ENCODE measurements at regions not wholly inside any gene's neighbourhood (a gene's known extent, or its start where the extent isn't known, plus 50 kb on each side); places are given as distances from the start of the nearest gene placed in this dataset.
"Not testable (repeated sequence)": the region's sequence is repeated elsewhere in the genome, so short reads cannot be mapped to it uniquely, and the experiment has no call there.

DNA sequence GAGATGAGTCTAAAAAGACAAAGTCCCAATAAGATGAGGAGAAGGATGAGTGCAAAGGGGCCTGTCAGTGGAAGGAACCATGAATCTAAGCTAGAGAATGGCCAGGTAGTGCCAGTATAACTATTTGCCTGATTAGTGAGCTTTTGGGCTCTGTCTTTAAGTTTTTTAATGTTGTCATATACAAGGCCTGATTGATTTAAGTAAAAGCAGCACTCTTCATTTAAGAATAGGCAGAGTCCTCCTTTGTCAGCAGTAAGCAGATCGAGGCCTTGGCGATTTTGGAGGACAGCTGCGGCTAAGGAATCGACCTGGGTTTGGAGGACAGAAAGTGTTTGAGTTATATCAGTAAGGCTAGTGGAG is 753.4 kb upstream of the ADGRB3 start:
- no peak overlapping the region for H3K9ac ChIP-seq (ENCODE audit: low read depth in 1 of 3, low read length in 3 of 3)
- no peaks in the 10 kb centered on the region for H3K36me3 ChIP-seq (ENCODE audit: control insufficient read depth in 3 of 3, insufficient read depth in 3 of 3, low read length in 3 of 3)
- peaks cover 0 to 9% (median 2%) of the 10 kb centered on the region in 3 donors for H3K9me3 ChIP-seq (ENCODE audit: control insufficient read depth in 3 of 3, low read length in 3 of 3)
- H3K27me3 ChIP-seq (ENCODE audit: control insufficient read depth in 3 of 3, insufficient read depth in 3 of 3, low read length in 3 of 3): no peaks in the 10 kb centered on the region
- H3K4me1 ChIP-seq (ENCODE audit: control insufficient read depth in 3 of 3, insufficient read depth in 3 of 3, low read length in 3 of 3): no peaks in the 10 kb centered on the region
- H3K27ac ChIP-seq (ENCODE audit: low read depth, low read length): no peak overlapping the region
- H3K4me3 ChIP-seq (ENCODE audit: low read length in 3 of 3): no peak overlapping the region

DNA sequence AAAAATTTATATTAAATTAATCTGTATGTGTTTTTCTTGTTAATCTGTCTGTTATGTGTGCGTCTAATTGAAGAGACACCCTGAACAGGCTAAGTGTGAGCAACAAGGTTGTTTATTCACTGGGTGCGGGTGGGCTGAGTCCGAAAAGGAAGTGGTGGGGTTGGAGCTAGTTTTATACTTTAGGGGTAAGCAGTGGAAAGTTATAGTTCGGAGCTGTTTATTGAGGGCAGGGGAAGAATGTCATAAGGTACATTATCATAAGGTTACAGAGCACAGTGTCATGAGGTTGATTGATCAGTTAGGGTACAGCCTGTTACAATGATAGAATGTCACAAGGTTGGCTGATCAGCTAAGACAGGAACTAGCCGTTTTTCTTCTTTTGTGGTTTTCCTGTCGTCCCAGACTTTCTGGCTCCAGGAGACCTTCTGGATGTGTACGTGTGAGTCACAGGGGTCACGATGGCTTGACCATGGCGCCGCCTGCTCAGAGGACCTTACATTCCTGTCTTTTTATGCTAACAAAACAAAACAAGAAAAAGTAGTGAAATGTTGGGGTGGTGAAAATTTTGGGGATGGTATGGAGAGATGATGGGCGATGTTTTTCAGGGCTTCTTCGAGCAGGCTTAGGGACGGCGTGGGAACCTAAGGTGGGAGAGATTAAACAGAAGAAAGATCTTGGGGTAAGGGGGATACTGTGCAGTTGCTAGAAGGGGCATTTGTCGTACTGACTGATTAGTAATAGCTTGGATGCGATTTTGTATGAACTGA is 754.0 kb upstream of the ADGRB3 start:
- H3K27me3 ChIP-seq (ENCODE audit: control insufficient read depth in 3 of 3, insufficient read depth in 3 of 3, low read length in 3 of 3): no peaks in the 10 kb centered on the region
- no peak overlapping the region for H3K4me3 ChIP-seq (ENCODE audit: low read length in 3 of 3)
- no peak overlapping the region for H3K9ac ChIP-seq (ENCODE audit: low read depth in 1 of 3, low read length in 3 of 3)
- no peaks in the 10 kb centered on the region for H3K36me3 ChIP-seq (ENCODE audit: control insufficient read depth in 3 of 3, insufficient read depth in 3 of 3, low read length in 3 of 3)
- H3K4me1 ChIP-seq (ENCODE audit: control insufficient read depth in 3 of 3, insufficient read depth in 3 of 3, low read length in 3 of 3): no peaks in the 10 kb centered on the region
- H3K9me3 ChIP-seq (ENCODE audit: control insufficient read depth in 3 of 3, low read length in 3 of 3): peaks cover 0 to 5% (median 2%) of the 10 kb centered on the region in 3 donors
- no peak overlapping the region for H3K27ac ChIP-seq (ENCODE audit: low read depth, low read length)

DNA sequence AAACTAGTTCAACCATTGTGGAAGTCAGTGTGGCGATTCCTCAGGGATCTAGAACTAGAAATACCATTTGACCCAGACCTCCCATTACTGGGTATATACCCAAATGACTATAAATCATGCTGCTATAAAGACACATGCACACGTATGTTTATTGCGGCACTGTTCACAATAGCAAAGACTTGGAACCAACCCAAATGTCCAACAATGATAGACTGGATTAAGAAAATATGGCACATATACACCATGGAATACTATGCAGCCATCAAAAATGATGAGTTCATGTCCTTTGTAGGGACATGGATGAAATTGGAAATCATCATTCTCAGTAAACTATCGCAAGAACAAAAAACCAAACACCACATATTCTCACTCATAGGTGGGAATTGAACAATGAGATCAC is 754.7 kb upstream of the ADGRB3 start:
- H3K9ac ChIP-seq (ENCODE audit: low read depth in 1 of 3, low read length in 3 of 3); H3K27ac ChIP-seq (ENCODE audit: low read depth, low read length); H3K27me3 ChIP-seq (ENCODE audit: control insufficient read depth in 3 of 3, insufficient read depth in 3 of 3, low read length in 3 of 3); H3K4me1 ChIP-seq (ENCODE audit: control insufficient read depth in 3 of 3, insufficient read depth in 3 of 3, low read length in 3 of 3); H3K4me3 ChIP-seq (ENCODE audit: low read length in 3 of 3); H3K9me3 ChIP-seq (ENCODE audit: control insufficient read depth in 3 of 3, low read length in 3 of 3); H3K36me3 ChIP-seq (ENCODE audit: control insufficient read depth in 3 of 3, insufficient read depth in 3 of 3, low read length in 3 of 3): not testable (repeated sequence)

DNA sequence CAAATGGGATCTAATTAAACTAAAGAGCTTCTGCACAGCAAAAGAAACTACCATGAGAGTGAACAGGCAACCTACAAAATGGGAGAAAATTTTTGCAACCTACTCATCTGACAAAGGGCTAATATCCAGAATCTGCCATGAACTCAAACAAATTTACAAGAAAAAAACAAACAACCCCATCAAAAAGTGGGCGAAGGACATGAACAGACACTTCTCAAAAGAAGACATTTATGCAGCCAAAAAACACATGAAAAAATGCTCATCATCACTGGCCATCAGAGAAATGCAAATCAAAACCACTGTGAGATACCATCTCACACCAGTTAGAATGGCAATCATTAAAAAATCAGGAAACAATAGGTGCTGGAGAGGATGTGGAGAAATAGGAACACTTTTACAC is 755.2 kb upstream of the ADGRB3 start:
- H3K4me1 ChIP-seq (ENCODE audit: control insufficient read depth in 3 of 3, insufficient read depth in 3 of 3, low read length in 3 of 3); H3K27ac ChIP-seq (ENCODE audit: low read depth, low read length); H3K9ac ChIP-seq (ENCODE audit: low read depth in 1 of 3, low read length in 3 of 3); H3K36me3 ChIP-seq (ENCODE audit: control insufficient read depth in 3 of 3, insufficient read depth in 3 of 3, low read length in 3 of 3); H3K9me3 ChIP-seq (ENCODE audit: control insufficient read depth in 3 of 3, low read length in 3 of 3); H3K27me3 ChIP-seq (ENCODE audit: control insufficient read depth in 3 of 3, insufficient read depth in 3 of 3, low read length in 3 of 3); H3K4me3 ChIP-seq (ENCODE audit: low read length in 3 of 3): not testable (repeated sequence)

DNA sequence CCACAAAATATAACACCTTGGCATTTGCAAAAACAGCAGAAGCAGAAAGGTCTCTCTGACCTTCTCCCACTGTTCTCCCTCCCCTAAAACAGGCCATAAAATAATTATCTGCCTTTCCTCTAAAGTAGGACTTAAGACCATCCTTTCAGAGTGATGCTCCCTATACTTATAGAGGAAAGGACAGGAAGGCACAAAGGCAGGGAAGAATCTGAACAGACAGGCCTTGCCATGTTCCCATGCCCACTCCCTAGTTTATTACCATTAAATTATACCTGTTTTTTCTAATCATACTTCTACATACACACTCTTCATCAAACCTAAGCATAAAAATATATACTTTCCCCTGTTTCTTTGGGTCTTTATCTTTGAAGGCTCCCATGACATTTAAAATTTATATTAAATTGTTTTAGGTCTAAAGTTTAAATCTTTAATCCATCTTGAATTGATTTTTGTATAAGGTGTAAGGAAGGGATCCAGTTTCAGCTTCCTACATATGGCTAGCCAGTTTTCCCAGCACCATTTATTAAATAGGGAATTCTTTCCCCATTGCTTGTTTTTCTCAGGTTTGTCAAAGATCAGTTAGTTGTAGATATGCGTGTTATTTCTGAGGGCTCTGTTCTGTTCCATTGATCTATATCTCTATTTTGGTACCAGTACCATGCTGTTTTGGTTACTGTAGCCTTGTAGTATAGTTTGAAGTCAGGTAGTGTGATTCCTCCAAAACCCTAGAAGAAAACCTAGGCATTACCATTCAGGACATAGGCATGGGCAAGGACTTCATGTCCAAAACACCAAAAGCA is 755.8 kb upstream of the ADGRB3 start:
- not testable (repeated sequence) for H3K27ac ChIP-seq (ENCODE audit: low read depth, low read length); H3K36me3 ChIP-seq (ENCODE audit: control insufficient read depth in 3 of 3, insufficient read depth in 3 of 3, low read length in 3 of 3)

DNA sequence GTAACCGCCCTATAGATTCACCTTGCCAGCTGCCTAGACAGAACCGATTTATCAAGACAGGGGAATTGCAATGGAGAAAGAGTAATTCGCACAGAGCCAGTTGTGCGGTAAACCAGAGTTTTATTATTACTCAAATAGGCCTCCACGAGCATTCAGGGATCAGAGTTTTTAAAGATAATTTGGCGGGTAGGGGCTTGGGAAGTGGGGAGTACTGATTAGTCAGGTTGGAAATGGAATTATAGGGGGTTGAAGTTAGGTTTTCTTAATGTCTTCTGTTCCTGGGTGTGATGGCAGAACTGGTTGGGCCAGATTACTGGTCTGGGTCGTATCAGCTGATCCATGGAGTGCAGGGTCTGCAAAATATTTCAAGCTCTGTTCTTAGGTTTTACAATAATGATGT is 756.9 kb upstream of the ADGRB3 start:
- not testable (repeated sequence) for H3K4me3 ChIP-seq (ENCODE audit: low read length in 3 of 3); H3K36me3 ChIP-seq (ENCODE audit: control insufficient read depth in 3 of 3, insufficient read depth in 3 of 3, low read length in 3 of 3); H3K4me1 ChIP-seq (ENCODE audit: control insufficient read depth in 3 of 3, insufficient read depth in 3 of 3, low read length in 3 of 3); H3K27ac ChIP-seq (ENCODE audit: low read depth, low read length); H3K9me3 ChIP-seq (ENCODE audit: control insufficient read depth in 3 of 3, low read length in 3 of 3); H3K9ac ChIP-seq (ENCODE audit: low read depth in 1 of 3, low read length in 3 of 3); H3K27me3 ChIP-seq (ENCODE audit: control insufficient read depth in 3 of 3, insufficient read depth in 3 of 3, low read length in 3 of 3)

More for the DNA sequence above, 755.8 kb upstream of the ADGRB3 start:
- H3K27me3 ChIP-seq (ENCODE audit: control insufficient read depth in 3 of 3, insufficient read depth in 3 of 3, low read length in 3 of 3); H3K4me3 ChIP-seq (ENCODE audit: low read length in 3 of 3); H3K9me3 ChIP-seq (ENCODE audit: control insufficient read depth in 3 of 3, low read length in 3 of 3); H3K9ac ChIP-seq (ENCODE audit: low read depth in 1 of 3, low read length in 3 of 3); H3K4me1 ChIP-seq (ENCODE audit: control insufficient read depth in 3 of 3, insufficient read depth in 3 of 3, low read length in 3 of 3): not testable (repeated sequence)

DNA sequence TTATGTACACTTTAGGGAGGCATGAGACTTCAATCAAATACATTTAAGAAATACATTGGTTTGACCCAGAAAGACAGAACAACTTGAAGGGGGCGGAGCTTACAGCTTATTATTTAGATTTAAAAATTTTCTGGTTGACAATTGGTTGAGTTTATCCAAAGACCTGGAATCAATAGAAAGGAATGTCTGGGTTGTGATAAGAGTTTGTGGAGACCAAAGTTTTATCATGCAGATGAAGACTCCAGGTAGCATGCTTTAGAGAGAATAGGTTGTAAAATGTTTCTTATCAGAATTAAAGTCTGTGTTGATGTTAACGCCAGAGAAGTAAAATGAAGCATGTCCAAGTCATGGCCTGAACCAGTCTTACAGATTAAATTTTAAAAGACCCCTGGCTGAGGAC is 757.8 kb upstream of the ADGRB3 start:
- H3K27me3 ChIP-seq (ENCODE audit: control insufficient read depth in 3 of 3, insufficient read depth in 3 of 3, low read length in 3 of 3): no peaks in the 10 kb centered on the region
- H3K9me3 ChIP-seq (ENCODE audit: control insufficient read depth in 3 of 3, low read length in 3 of 3): peaks cover 0 to 2% (median 0%) of the 10 kb centered on the region in 3 donors
- H3K9ac ChIP-seq (ENCODE audit: low read depth in 1 of 3, low read length in 3 of 3): no peak overlapping the region

DNA sequence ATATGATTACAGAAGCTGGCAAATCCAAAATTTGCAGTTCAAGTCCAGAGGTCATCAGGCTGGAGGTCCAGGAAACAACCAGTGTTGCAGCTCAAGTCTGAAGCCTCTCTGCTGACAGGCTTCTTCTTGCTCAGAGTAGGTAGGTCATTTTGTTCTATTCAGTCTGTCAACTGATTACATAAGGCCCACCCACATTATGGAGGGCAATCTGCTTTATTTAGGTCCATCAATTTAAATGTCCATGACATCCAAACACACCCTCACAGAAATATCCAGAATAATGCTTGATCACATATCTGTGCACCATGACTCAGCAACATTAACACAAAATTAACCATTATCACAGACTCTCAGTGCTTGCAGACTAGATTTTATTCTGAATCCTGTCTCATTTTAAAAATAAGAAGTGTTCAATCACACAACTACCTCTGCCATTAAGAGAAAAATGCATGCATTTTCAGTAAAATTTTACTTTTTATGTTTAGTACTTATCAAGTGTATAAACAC is 759.2 kb upstream of the ADGRB3 start:
- H3K9me3 ChIP-seq (ENCODE audit: control insufficient read depth in 3 of 3, low read length in 3 of 3): no peaks in the 10 kb centered on the region
- no peaks in the 10 kb centered on the region for H3K4me1 ChIP-seq (ENCODE audit: control insufficient read depth in 3 of 3, insufficient read depth in 3 of 3, low read length in 3 of 3)
- H3K4me3 ChIP-seq (ENCODE audit: low read length in 3 of 3): no peak overlapping the region
- H3K36me3 ChIP-seq (ENCODE audit: control insufficient read depth in 3 of 3, insufficient read depth in 3 of 3, low read length in 3 of 3): no peaks in the 10 kb centered on the region
- no peak overlapping the region for H3K9ac ChIP-seq (ENCODE audit: low read depth in 1 of 3, low read length in 3 of 3)
- no peak overlapping the region for H3K27ac ChIP-seq (ENCODE audit: low read depth, low read length)
- H3K27me3 ChIP-seq (ENCODE audit: control insufficient read depth in 3 of 3, insufficient read depth in 3 of 3, low read length in 3 of 3): no peaks in the 10 kb centered on the region

More for the DNA sequence above, 757.8 kb upstream of the ADGRB3 start:
- Histone ChIP-seq H3K27ac (ENCODE audit: low read depth, low read length) (no peak overlapping the region), H3K4me1 (ENCODE audit: control insufficient read depth in 3 of 3, insufficient read depth in 3 of 3, low read length in 3 of 3) (no peaks in the 10 kb centered on the region), H3K36me3 (ENCODE audit: control insufficient read depth in 3 of 3, insufficient read depth in 3 of 3, low read length in 3 of 3) (no peaks in the 10 kb centered on the region), H3K4me3 (ENCODE audit: low read length in 3 of 3) (no peak overlapping the region)

DNA sequence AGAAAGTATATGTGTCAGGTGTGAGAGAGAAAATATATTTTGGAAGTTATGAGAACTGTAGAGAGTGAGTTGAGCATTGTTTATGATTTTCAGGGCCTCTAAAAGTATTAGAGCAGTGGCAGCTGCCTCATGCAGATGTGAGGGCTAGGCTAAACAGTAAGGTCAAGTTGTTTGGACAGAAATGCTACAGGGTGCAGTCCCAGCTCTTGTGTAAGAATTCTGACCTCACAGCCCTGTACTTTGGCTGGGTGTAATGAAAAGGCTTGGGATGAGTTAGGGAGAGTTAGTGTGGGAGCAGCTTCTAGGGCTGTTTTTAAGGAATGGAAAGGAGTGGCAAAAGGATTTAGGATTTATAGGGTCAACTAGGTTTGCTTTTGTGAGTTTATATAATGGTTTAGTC is 764.8 kb upstream of the ADGRB3 start:
- H3K36me3 ChIP-seq (ENCODE audit: control insufficient read depth in 3 of 3, insufficient read depth in 3 of 3, low read length in 3 of 3): no peaks in the 10 kb centered on the region
- H3K9ac ChIP-seq (ENCODE audit: low read depth in 1 of 3, low read length in 3 of 3): no peak overlapping the region
- H3K4me1 ChIP-seq (ENCODE audit: control insufficient read depth in 3 of 3, insufficient read depth in 3 of 3, low read length in 3 of 3): no peaks in the 10 kb centered on the region
- H3K4me3 ChIP-seq (ENCODE audit: low read length in 3 of 3): no peak overlapping the region
- H3K27ac ChIP-seq (ENCODE audit: low read depth, low read length): no peak overlapping the region
- H3K27me3 ChIP-seq (ENCODE audit: control insufficient read depth in 3 of 3, insufficient read depth in 3 of 3, low read length in 3 of 3): no peaks in the 10 kb centered on the region
- no peaks in the 10 kb centered on the region for H3K9me3 ChIP-seq (ENCODE audit: control insufficient read depth in 3 of 3, low read length in 3 of 3)

DNA sequence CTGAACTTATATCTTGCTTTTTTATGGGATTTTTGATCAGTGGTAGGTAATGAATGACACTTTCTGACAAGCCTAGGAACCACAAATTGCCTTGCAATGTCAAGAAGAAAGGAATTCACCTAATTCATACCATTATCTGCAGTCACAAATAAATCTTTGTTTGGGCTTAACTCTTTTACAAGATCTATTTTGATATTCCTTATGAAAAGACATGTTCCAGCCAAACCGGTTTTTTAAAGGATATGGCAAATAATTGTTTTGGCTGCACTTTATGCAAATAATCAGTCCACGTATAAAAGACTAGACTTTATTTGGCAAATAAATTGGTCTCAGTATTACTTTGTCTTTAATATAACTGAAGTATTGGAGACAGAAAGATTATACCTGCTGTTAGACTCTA is 771.7 kb upstream of the ADGRB3 start:
- Histone ChIP-seq H3K36me3 (ENCODE audit: control insufficient read depth in 3 of 3, insufficient read depth in 3 of 3, low read length in 3 of 3) (no peaks in the 10 kb centered on the region), H3K4me1 (ENCODE audit: control insufficient read depth in 3 of 3, insufficient read depth in 3 of 3, low read length in 3 of 3) (no peaks in the 10 kb centered on the region), H3K4me3 (ENCODE audit: low read length in 3 of 3) (no peak overlapping the region), H3K9ac (ENCODE audit: low read depth in 1 of 3, low read length in 3 of 3) (no peak overlapping the region), H3K9me3 (ENCODE audit: control insufficient read depth in 3 of 3, low read length in 3 of 3) (no peaks in the 10 kb centered on the region), H3K27me3 (ENCODE audit: control insufficient read depth in 3 of 3, insufficient read depth in 3 of 3, low read length in 3 of 3) (no peaks in the 10 kb centered on the region), H3K27ac (ENCODE audit: low read depth, low read length) (no peak overlapping the region)
